ENCODE measurements at regions not wholly inside any gene's neighbourhood (a gene's known extent, or its start where the extent isn't known, plus 50 kb on each side); places are given as distances from the start of the nearest gene placed in this dataset.

GRCh38 chr14:97916100-97916499 lies 1118.9 kb downstream of the VRK1 start:
- intact Hi-C loops (cut with DNase I), result no loop called here
- 95% methylated on average over 1 of the region's 1 CpG for WGBS
- no peak for TF ChIP-seq POLR2AphosphoS5 (IDR thresholded peaks at IDR 0.05)
- no peak for TF ChIP-seq POLR2A (IDR thresholded peaks at IDR 0.05)
- no peak for TF ChIP-seq CTCF (IDR thresholded peaks at IDR 0.05)
- no peak for DNase-seq (ENCODE audit: low spot score)
- H3K27me3 ChIP-seq (replicated peaks; ENCODE audit: insufficient read depth), result no peaks in the 10 kb centered on the region
- H3K4me3 ChIP-seq, result no peak overlapping the region
- no peak overlapping the region for H3K27ac ChIP-seq
- no peaks in the 10 kb centered on the region for H3K9me3 ChIP-seq
- H3K4me1 ChIP-seq (replicated peaks), result no peaks in the 10 kb centered on the region
- H3K36me3 ChIP-seq, result no peaks in the 10 kb centered on the region

GRCh38 chr14:97916669-97917568 lies 1119.7 kb downstream of the VRK1 start:
- H3K36me3 ChIP-seq, result no peaks in the 10 kb centered on the region
- intact Hi-C loops (cut with DNase I), result no loop called here
- no peaks in the 10 kb centered on the region for H3K9me3 ChIP-seq
- DNase-seq (ENCODE audit: low spot score), result no peak
- H3K27ac ChIP-seq, result no peak overlapping the region
- TF ChIP-seq POLR2AphosphoS5 (IDR thresholded peaks at IDR 0.05), result no peak
- no peak for TF ChIP-seq CTCF (IDR thresholded peaks at IDR 0.05)
- TF ChIP-seq POLR2A (IDR thresholded peaks at IDR 0.05), result no peak
- H3K27me3 ChIP-seq (replicated peaks; ENCODE audit: insufficient read depth), result no peaks in the 10 kb centered on the region
- WGBS, result 91% methylated on average over 5 of the region's 5 CpGs
- H3K4me1 ChIP-seq (replicated peaks), result no peaks in the 10 kb centered on the region
- no peak overlapping the region for H3K4me3 ChIP-seq

GRCh38 chr14:97920201-97920600 lies 1123.0 kb downstream of the VRK1 start:
- H3K27me3 ChIP-seq (replicated peaks; ENCODE audit: insufficient read depth), result no peaks in the 10 kb centered on the region
- intact Hi-C loops (cut with DNase I), result no loop called here
- TF ChIP-seq CTCF (IDR thresholded peaks at IDR 0.05), result no peak
- TF ChIP-seq POLR2A (IDR thresholded peaks at IDR 0.05), result no peak
- TF ChIP-seq POLR2AphosphoS5 (IDR thresholded peaks at IDR 0.05), result no peak
- no peak for DNase-seq (ENCODE audit: low spot score)
- H3K4me3 ChIP-seq, result no peak overlapping the region
- no peak overlapping the region for H3K27ac ChIP-seq
- 93% methylated on average over 5 of the region's 5 CpGs for WGBS
- no peaks in the 10 kb centered on the region for H3K9me3 ChIP-seq
- no peaks in the 10 kb centered on the region for H3K36me3 ChIP-seq
- no peaks in the 10 kb centered on the region for H3K4me1 ChIP-seq (replicated peaks)

- 59% methylated on average over 5 of the region's 5 CpGs for WGBS
- no peaks in the 10 kb centered on the region for H3K27me3 ChIP-seq (replicated peaks; ENCODE audit: insufficient read depth)
- no peaks in the 10 kb centered on the region for H3K4me1 ChIP-seq (replicated peaks)
- TF ChIP-seq POLR2AphosphoS5 (IDR thresholded peaks at IDR 0.05), result no peak
- H3K36me3 ChIP-seq, result no peaks in the 10 kb centered on the region
- intact Hi-C loops (cut with DNase I), result no loop called here
- H3K27ac ChIP-seq, result no peak overlapping the region
- DNase-seq (ENCODE audit: low spot score), result no peak
- no peaks in the 10 kb centered on the region for H3K9me3 ChIP-seq
- no peak overlapping the region for H3K4me3 ChIP-seq
Observed at GRCh38 chr14:97921296-97921695, 1124.1 kb downstream of the VRK1 start.

GRCh38 chr14:97924922-97925613 lies 1127.9 kb downstream of the VRK1 start:
- H3K4me3 ChIP-seq, result no peak overlapping the region
- no peaks in the 10 kb centered on the region for H3K36me3 ChIP-seq
- WGBS, result 69% methylated on average over 11 of the region's 11 CpGs
- H3K4me1 ChIP-seq (replicated peaks), result no peaks in the 10 kb centered on the region
- TF ChIP-seq POLR2AphosphoS5 (IDR thresholded peaks at IDR 0.05) (no peak), CTCF (IDR thresholded peaks at IDR 0.05) (no peak), POLR2A (IDR thresholded peaks at IDR 0.05) (no peak)
- no peaks in the 10 kb centered on the region for H3K9me3 ChIP-seq
- intact Hi-C loops (cut with DNase I), result no loop called here
- H3K27me3 ChIP-seq (replicated peaks; ENCODE audit: insufficient read depth), result no peaks in the 10 kb centered on the region
- no peak overlapping the region for H3K27ac ChIP-seq
- no peak for DNase-seq (ENCODE audit: low spot score)

Data from prostate gland (tissue), 2 donors.